KOPT-K1 (cell line): ENCODE measurements at regions not wholly inside any gene's neighbourhood (a gene's known extent, or its start where the extent isn't known, plus 50 kb on each side); places are given as distances from the start of the nearest gene placed in this dataset.

Experiments
- H3K27ac ChIP-seq: fragments of 200-600 bp; sonication (generic); 2 replicates; pipeline ENCODE4 v1.5.1; 2016; ENCODE audit warnings: antibody characterized with exemption, mild to moderate bottlenecking, low read depth, low read length; ENCODE audit not compliant: poor library complexity, severe bottlenecking
- H3K36me3 ChIP-seq: fragments of 200-600 bp; sonication (generic); 2 replicates; pipeline ENCODE4 v1.5.1; 2017; ENCODE audit warnings: antibody characterized with exemption, mild to moderate bottlenecking, low read length, moderate library complexity; ENCODE audit not compliant: insufficient read depth
- H3K9me3 ChIP-seq: fragments of 200-600 bp; sonication (generic); 2 replicates; pipeline ENCODE4 v1.5.1; 2017; ENCODE audit warnings: antibody characterized with exemption, low read length, mild to moderate bottlenecking; ENCODE audit not compliant: insufficient read depth, poor library complexity, severe bottlenecking

GRCh38 chr20:48295445-48295903 lies 510.2 kb upstream of the SULF2 start:
- H3K9me3 ChIP-seq = no peaks in the 10 kb centered on the region
- no peaks in the 10 kb centered on the region for H3K36me3 ChIP-seq
- H3K27ac ChIP-seq = no peak overlapping the region

GRCh38 chr20:48294942-48295341 lies 509.7 kb upstream of the SULF2 start:
- Histone ChIP-seq H3K9me3 (no peaks in the 10 kb centered on the region), H3K36me3 (no peaks in the 10 kb centered on the region), H3K27ac (no peak overlapping the region)

GRCh38 chr20:48294196-48294595 lies 508.9 kb upstream of the SULF2 start:
- Histone ChIP-seq H3K36me3 (no peaks in the 10 kb centered on the region), H3K9me3 (no peaks in the 10 kb centered on the region), H3K27ac (no peak overlapping the region)

GRCh38 chr20:48293671-48294070 lies 508.4 kb upstream of the SULF2 start:
- no peak overlapping the region for H3K27ac ChIP-seq
- H3K36me3 ChIP-seq = no peaks in the 10 kb centered on the region
- H3K9me3 ChIP-seq = no peaks in the 10 kb centered on the region

GRCh38 chr20:48292806-48293205 lies 507.5 kb upstream of the SULF2 start:
- no peaks in the 10 kb centered on the region for H3K36me3 ChIP-seq
- H3K27ac ChIP-seq = no peak overlapping the region
- no peaks in the 10 kb centered on the region for H3K9me3 ChIP-seq

- Histone ChIP-seq H3K36me3 (no peaks in the 10 kb centered on the region), H3K27ac (no peak overlapping the region), H3K9me3 (no peaks in the 10 kb centered on the region)
Observed at GRCh38 chr20:48291896-48292295, 506.6 kb upstream of the SULF2 start.

- no peaks in the 10 kb centered on the region for H3K36me3 ChIP-seq
- no peaks in the 10 kb centered on the region for H3K9me3 ChIP-seq
- H3K27ac ChIP-seq = no peak overlapping the region
Observed at GRCh38 chr20:48288930-48289507, 503.7 kb upstream of the SULF2 start.

- Histone ChIP-seq H3K27ac (no peak overlapping the region), H3K36me3 (no peaks in the 10 kb centered on the region)
Observed at GRCh38 chr20:48287552-48288170, 502.4 kb upstream of the SULF2 start.

GRCh38 chr20:48287021-48287494 lies 501.8 kb upstream of the SULF2 start:
- no peak overlapping the region for H3K27ac ChIP-seq
- no peaks in the 10 kb centered on the region for H3K36me3 ChIP-seq
- peaks cover 5% of the 10 kb centered on the region for H3K9me3 ChIP-seq

More at GRCh38 chr20:48287552-48288170, 502.4 kb upstream of the SULF2 start:
- H3K9me3 ChIP-seq = peaks cover 5% of the 10 kb centered on the region

GRCh38 chr20:48286601-48287000 lies 501.3 kb upstream of the SULF2 start:
- Histone ChIP-seq H3K36me3 (no peaks in the 10 kb centered on the region), H3K27ac (no peak overlapping the region)

GRCh38 chr20:48285656-48286055 lies 500.4 kb upstream of the SULF2 start:
- Histone ChIP-seq H3K36me3 (no peaks in the 10 kb centered on the region), H3K27ac (no peak overlapping the region), H3K9me3 (peaks cover 5% of the 10 kb centered on the region)

More at GRCh38 chr20:48286601-48287000, 501.3 kb upstream of the SULF2 start:
- H3K9me3 ChIP-seq = peaks cover 5% of the 10 kb centered on the region

GRCh38 chr20:48284837-48285236 lies 499.6 kb upstream of the SULF2 start:
- H3K27ac ChIP-seq = no peak overlapping the region
- H3K36me3 ChIP-seq = no peaks in the 10 kb centered on the region
- peaks cover 5% of the 10 kb centered on the region for H3K9me3 ChIP-seq

- Histone ChIP-seq H3K36me3 (no peaks in the 10 kb centered on the region), H3K9me3 (peaks cover 5% of the 10 kb centered on the region), H3K27ac (no peak overlapping the region)
Observed at GRCh38 chr20:48284315-48284714, 499.0 kb upstream of the SULF2 start.

- Histone ChIP-seq H3K36me3 (no peaks in the 10 kb centered on the region), H3K27ac (no peak overlapping the region), H3K9me3 (peaks cover 5% of the 10 kb centered on the region)
Observed at GRCh38 chr20:48283470-48284110, 498.3 kb upstream of the SULF2 start.

- Histone ChIP-seq H3K27ac (no peak overlapping the region), H3K36me3 (no peaks in the 10 kb centered on the region), H3K9me3 (peaks cover 5% of the 10 kb centered on the region)
Observed at GRCh38 chr20:48282591-48283228, 497.4 kb upstream of the SULF2 start.
